Tongue (tissue), 1 donor: ENCODE measurements at regions not wholly inside any gene's neighbourhood (a gene's known extent, or its start where the extent isn't known, plus 50 kb on each side); places are given as distances from the start of the nearest gene placed in this dataset.
A peak's percentile ranks its signal among the peaks of the same experiment; 100 is the strongest.
"Not testable (repeated sequence)": the region's sequence is repeated elsewhere in the genome, so short reads cannot be mapped to it uniquely, and the experiment has no call there.

Experiments
- DNase-seq: peaks from one replicate; pipeline ENCODE4 v3.0.0-alpha.2; 2015

- DNase-seq = no peak
Measured at GRCh38 chr6:12348530-12349511, 58.7 kb downstream of the EDN1 start.

DNA sequence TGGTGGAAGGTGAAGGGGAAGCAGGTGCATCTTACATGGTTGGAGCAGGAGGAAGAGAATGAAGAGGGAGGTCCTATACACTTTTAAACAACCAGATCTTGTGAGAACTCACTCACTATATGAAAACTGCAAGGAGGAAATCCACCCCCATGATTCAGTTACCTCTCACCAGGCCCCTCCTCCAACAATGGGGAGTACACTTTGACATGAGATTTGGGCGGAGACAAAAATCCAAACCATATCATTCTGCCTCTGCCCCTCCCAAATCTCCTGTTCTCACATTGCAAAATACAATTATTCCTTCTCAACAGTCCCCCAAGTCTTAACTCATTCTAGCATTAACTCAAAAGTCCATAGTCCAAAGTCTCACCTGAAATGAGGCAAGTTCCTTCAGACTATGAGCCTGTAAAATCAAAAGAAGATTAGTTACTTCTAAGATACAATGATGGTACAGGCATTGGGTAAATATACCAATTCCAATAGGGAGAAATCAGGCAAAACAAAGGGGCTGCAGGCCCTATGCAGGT lies 60.5 kb downstream of the EDN1 start:
- DNase-seq = no peak

- no peak for DNase-seq
Measured at GRCh38 chr6:12351672-12352071, 61.5 kb downstream of the EDN1 start.

DNA sequence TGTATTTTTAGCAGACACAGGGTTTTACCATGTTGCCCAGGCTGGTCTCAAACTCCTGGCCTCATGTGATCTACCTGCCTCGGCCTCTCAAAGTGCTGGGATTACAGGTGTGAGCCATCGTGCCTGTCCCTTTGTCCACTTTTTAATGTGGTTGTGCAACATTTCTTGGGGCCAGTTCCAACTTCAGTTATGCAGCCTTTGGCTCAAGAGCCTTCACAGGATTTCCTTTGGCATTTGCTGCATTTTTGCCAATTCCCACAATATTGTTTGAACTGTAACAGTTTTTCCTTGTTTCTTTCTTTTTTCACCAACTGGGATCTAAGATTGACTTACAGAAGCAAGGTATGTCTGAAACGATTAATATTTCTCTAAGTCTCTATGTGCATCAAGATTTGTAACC lies 63.6 kb downstream of the EDN1 start:
- no peak for DNase-seq

GRCh38 chr6:12354499-12354898 lies 64.3 kb downstream of the EDN1 start:
- DNase-seq = peak; percentile 14

GRCh38 chr6:12355354-12355753 lies 65.2 kb downstream of the EDN1 start:
- no peak for DNase-seq

GRCh38 chr6:12356431-12356830 lies 66.3 kb downstream of the EDN1 start:
- DNase-seq = no peak

GRCh38 chr6:12356983-12357972 lies 67.1 kb downstream of the EDN1 start:
- no peak for DNase-seq

DNA sequence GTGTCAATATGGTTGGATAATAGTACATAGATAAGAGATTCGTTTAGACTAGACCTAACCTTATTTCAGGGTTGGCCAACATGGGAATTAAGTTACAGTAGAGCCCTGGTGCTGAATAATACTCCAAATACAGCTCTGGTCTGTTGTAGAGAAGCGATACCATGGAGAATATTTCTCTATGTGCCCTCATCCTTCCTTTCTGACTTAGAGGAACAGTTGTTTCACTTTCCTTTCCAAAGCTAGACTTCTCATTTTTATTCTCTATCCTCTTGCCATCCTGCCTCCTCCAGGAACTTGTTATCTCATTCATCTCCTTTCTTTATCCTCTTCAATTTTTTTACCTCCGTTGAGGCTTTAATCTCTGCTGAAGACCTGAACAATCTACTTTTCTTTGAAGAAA lies 68.9 kb downstream of the EDN1 start:
- DNase-seq = no peak

- DNase-seq = no peak
Measured at GRCh38 chr6:12361042-12361765, 71.0 kb downstream of the EDN1 start.

GRCh38 chr6:12363277-12363650 lies 73.1 kb downstream of the EDN1 start:
- not testable (repeated sequence) for DNase-seq

GRCh38 chr6:12363651-12364381 lies 73.7 kb downstream of the EDN1 start:
- DNase-seq = no peak

- DNase-seq = no peak
Measured at GRCh38 chr6:12364621-12365020, 74.5 kb downstream of the EDN1 start.

GRCh38 chr6:12366731-12367130 lies 76.6 kb downstream of the EDN1 start:
- no peak for DNase-seq

GRCh38 chr6:12367412-12367811 lies 77.3 kb downstream of the EDN1 start:
- DNase-seq = no peak

GRCh38 chr6:12369355-12369754 lies 79.2 kb downstream of the EDN1 start:
- no peak for DNase-seq

- DNase-seq = no peak
Measured at GRCh38 chr6:12369781-12370262, 79.7 kb downstream of the EDN1 start.

GRCh38 chr6:12371151-12371550 lies 81.0 kb downstream of the EDN1 start:
- DNase-seq = no peak

DNA sequence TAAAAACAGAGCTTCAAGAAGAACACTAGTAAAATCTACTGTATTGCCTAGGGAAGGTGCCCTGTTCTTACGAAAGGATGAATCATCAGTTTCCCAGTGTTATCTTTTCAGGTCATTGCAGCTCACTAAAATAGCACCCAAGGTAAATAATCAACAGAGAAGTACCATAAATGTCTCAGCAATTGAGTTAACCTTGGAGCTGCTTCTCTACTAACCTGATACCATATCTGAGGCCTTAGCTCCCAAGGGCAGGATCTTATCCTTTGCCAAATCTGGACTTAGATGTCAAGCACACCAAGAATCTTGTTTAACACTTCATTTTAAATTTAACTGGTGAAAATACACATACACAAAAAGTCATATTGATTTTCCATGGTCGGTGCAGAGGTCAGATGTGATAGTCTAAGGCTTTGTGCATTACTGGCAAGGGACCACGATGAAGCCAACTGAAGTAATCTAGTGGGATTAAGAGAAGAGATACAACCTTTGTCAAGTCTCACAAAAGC lies 81.5 kb downstream of the EDN1 start:
- no peak for DNase-seq

GRCh38 chr6:12379181-12379580 lies 89.0 kb downstream of the EDN1 start:
- DNase-seq = no peak

GRCh38 chr6:12381587-12381986 lies 91.4 kb downstream of the EDN1 start:
- no peak for DNase-seq
